PC-9 (cell line): ENCODE measurements at regions not wholly inside any gene's neighbourhood (a gene's known extent, or its start where the extent isn't known, plus 50 kb on each side); places are given as distances from the start of the nearest gene placed in this dataset.
"Not testable (repeated sequence)": the region's sequence is repeated elsewhere in the genome, so short reads cannot be mapped to it uniquely, and the experiment has no call there.

ENCODE experiments used
- BruUV-seq: library from RNA; stranded (reverse); fragments of 400-500 nt; replicated peaks from 2 replicates; lab custom pipeline; 2021; lab: Mats Ljungman, UMichigan
- CTCF ChIA-PET: fragments of 300-600 bp; sonication (Branson Sonifier 250); formaldehyde crosslinking; loops from one replicate; lab custom pipeline; 2022; ENCODE audit warnings: antibody characterized with exemption; lab: Charles Lee
- POLR2A ChIA-PET: fragments of 300-600 bp; sonication (Branson Sonifier 250); formaldehyde crosslinking; loops from one replicate; lab custom pipeline; 2022; ENCODE audit warnings: antibody characterized with exemption; ENCODE audit not compliant: unreplicated experiment; lab: Charles Lee
- DNase-seq, 2 experiments: peaks; one replicate each; pipeline versions ENCODE4 v3.0.0 to v3.0.0-alpha.2; 2015 to 2022; ENCODE audit warnings: mixed read lengths in 1 of 2
- H2AFZ ChIP-seq: fragments of 200-600 bp; sonication (generic); 2 replicates; pipeline ENCODE4 v1.8.1; 2017; ENCODE audit warnings: antibody characterized with exemption
- H3F3A ChIP-seq: fragments of 200-600 bp; sonication (generic); 2 replicates; pipeline ENCODE4 v1.8.1; 2017; ENCODE audit warnings: antibody characterized with exemption, mild to moderate bottlenecking, low read depth; ENCODE audit not compliant: insufficient read depth
- H3K27ac ChIP-seq: fragments of 200-600 bp; sonication (generic); 2 replicates; pipeline ENCODE4 v1.6.1; 2016; ENCODE audit warnings: mixed run types
- H3K27me3 ChIP-seq: fragments of 200-600 bp; sonication (generic); 2 replicates; pipeline ENCODE4 v1.6.1; 2016; ENCODE audit warnings: low read depth, mixed run types; ENCODE audit not compliant: insufficient read depth
- H3K36me3 ChIP-seq: fragments of 200-600 bp; sonication (generic); 2 replicates; pipeline ENCODE4 v1.6.1; 2016; ENCODE audit warnings: low read depth, mixed run types
- H3K4me1 ChIP-seq: fragments of 200-600 bp; sonication (generic); replicated peaks from 2 replicates; pipeline ENCODE4 v1.6.1; 2016; ENCODE audit warnings: mixed run types; ENCODE audit not compliant: insufficient read depth
- H3K4me2 ChIP-seq: fragments of 200-600 bp; sonication (generic); 2 replicates; pipeline ENCODE4 v1.6.1; 2017; ENCODE audit warnings: mixed run types
- H3K4me3 ChIP-seq: fragments of 200-600 bp; sonication (generic); 2 replicates; pipeline ENCODE4 v1.6.1; 2016; ENCODE audit warnings: mixed run types
- H3K79me2 ChIP-seq: fragments of 200-600 bp; sonication (generic); 2 replicates; pipeline ENCODE4 v1.6.1; 2017; ENCODE audit warnings: low read depth, mixed run types
- H3K9me2 ChIP-seq: fragments of 200-600 bp; sonication (generic); 2 replicates; pipeline ENCODE4 v1.8.1; 2017; ENCODE audit warnings: mild to moderate bottlenecking; ENCODE audit not compliant: insufficient read depth
- H3K9me3 ChIP-seq: fragments of 200-600 bp; sonication (generic); 2 replicates; pipeline ENCODE4 v1.8.1; 2016; ENCODE audit warnings: low read depth; ENCODE audit not compliant: insufficient read depth
- H4K20me1 ChIP-seq: fragments of 200-600 bp; sonication (generic); 2 replicates; pipeline ENCODE4 v1.8.1; 2017; ENCODE audit not compliant: insufficient read depth
- intact Hi-C: fragments of 100-400 bp; cut with micrococcal nuclease; formaldehyde crosslinking; loops from one replicate; pipeline ENCODE4 v1.10.0; 2022; ENCODE audit not compliant: unreplicated experiment

GRCh38 chr16:32845572-32845971 lies 169.6 kb upstream of the TP53TG3 start:
- H3K36me3 ChIP-seq, DNase-seq, H4K20me1 ChIP-seq, H3K4me2 ChIP-seq, H3K4me3 ChIP-seq, H3F3A ChIP-seq, BruUV-seq, H3K9me2 ChIP-seq, H2AFZ ChIP-seq, intact Hi-C loops, POLR2A ChIA-PET, CTCF ChIA-PET, H3K79me2 ChIP-seq, H3K4me1 ChIP-seq, H3K9me3 ChIP-seq, H3K27me3 ChIP-seq, H3K27ac ChIP-seq: not testable (repeated sequence)

DNA sequence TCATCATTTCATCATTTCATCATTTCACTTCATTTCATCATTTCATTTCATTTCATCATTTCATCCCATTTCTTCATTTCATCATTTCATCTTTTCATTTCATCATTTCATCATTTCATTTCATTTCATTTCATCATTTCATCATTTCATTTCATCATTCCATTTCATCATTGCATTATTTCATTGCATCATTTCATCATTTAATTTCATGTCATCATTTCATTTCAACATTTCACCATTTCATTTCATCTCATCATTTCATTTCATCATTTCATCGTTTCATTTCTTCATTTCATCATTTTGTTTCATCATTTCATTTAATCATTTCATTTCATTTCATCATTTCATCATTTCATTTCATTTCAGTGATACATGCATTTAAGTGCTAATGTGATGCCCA lies 166.9 kb upstream of the TP53TG3 start:
- H3K36me3 ChIP-seq, CTCF ChIA-PET, H3K4me3 ChIP-seq, DNase-seq, H3K79me2 ChIP-seq, intact Hi-C loops, H3K27ac ChIP-seq, H3K9me2 ChIP-seq, H3K9me3 ChIP-seq, H3K4me1 ChIP-seq, H3K27me3 ChIP-seq, BruUV-seq, H4K20me1 ChIP-seq, POLR2A ChIA-PET, H2AFZ ChIP-seq, H3K4me2 ChIP-seq, H3F3A ChIP-seq: not testable (repeated sequence)

DNA sequence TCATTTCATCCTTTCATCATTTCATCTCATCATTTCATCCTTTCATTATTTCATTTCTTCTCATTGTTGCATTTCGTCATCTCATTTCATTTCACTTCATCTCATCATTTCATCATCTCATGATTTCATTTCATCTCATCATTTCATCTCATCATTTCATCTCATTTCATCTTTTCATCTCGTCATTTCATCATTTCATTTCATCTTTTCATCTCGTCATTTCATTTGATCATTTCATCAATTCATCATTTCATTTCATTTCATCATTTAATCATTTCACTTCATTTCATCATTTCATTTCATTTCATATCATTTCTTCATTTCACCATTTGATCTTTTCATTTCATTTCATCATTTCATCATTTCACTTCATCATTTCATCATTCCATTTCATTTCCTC lies 131.3 kb upstream of the TP53TG3 start:
- POLR2A ChIA-PET, H2AFZ ChIP-seq, H3K9me2 ChIP-seq, H3K27me3 ChIP-seq, DNase-seq, CTCF ChIA-PET, H3K4me2 ChIP-seq, H4K20me1 ChIP-seq, H3K36me3 ChIP-seq, H3K27ac ChIP-seq, H3K4me3 ChIP-seq, H3K4me1 ChIP-seq, intact Hi-C loops, H3K79me2 ChIP-seq, H3F3A ChIP-seq, BruUV-seq, H3K9me3 ChIP-seq: not testable (repeated sequence)

DNA sequence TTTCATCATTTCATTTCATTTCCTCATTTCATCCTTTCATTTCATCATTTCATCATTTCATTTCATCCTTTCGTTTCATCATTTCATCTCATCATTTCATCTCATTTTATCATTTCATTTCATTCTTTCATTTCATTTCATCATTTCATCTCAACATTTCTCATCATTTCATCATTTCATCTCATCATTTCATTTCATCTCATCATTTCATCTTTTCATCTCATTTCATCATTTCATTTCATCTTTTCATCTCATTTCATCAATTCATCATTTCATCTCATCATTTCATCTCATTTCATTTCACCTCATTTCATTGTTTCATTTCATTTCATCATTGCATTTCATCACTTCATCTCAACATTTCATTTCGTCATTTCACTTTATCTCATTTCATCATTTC lies 129.7 kb upstream of the TP53TG3 start:
- intact Hi-C loops, H3K79me2 ChIP-seq, POLR2A ChIA-PET, CTCF ChIA-PET, BruUV-seq, H3F3A ChIP-seq, H3K9me3 ChIP-seq, H3K4me2 ChIP-seq, DNase-seq, H3K9me2 ChIP-seq, H3K36me3 ChIP-seq, H4K20me1 ChIP-seq, H3K27me3 ChIP-seq, H3K27ac ChIP-seq, H3K4me1 ChIP-seq, H2AFZ ChIP-seq, H3K4me3 ChIP-seq: not testable (repeated sequence)
